ENCODE measurements at regions not wholly inside any gene's neighbourhood (a gene's known extent, or its start where the extent isn't known, plus 50 kb on each side); places are given as distances from the start of the nearest gene placed in this dataset.
A peak's percentile ranks its signal among the peaks of the same experiment; 100 is the strongest.

- DNase-seq (ENCODE audit: low read depth): no peak
- no peak overlapping the region for H3K4me3 ChIP-seq (ENCODE audit: low read depth, low read length)
- H3K36me3 ChIP-seq (ENCODE audit: control insufficient read depth, insufficient read depth, low read length): no peaks in the 10 kb centered on the region
- no peaks in the 10 kb centered on the region for H3K27me3 ChIP-seq (ENCODE audit: control insufficient read depth, insufficient read depth, low read length)
- TF ChIP-seq, protein P1, sequence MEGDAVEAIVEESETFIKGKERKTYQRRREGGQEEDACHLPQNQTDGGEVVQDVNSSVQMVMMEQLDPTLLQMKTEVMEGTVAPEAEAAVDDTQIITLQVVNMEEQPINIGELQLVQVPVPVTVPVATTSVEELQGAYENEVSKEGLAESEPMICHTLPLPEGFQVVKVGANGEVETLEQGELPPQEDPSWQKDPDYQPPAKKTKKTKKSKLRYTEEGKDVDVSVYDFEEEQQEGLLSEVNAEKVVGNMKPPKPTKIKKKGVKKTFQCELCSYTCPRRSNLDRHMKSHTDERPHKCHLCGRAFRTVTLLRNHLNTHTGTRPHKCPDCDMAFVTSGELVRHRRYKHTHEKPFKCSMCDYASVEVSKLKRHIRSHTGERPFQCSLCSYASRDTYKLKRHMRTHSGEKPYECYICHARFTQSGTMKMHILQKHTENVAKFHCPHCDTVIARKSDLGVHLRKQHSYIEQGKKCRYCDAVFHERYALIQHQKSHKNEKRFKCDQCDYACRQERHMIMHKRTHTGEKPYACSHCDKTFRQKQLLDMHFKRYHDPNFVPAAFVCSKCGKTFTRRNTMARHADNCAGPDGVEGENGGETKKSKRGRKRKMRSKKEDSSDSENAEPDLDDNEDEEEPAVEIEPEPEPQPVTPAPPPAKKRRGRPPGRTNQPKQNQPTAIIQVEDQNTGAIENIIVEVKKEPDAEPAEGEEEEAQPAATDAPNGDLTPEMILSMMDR (IDR thresholded peaks at IDR 0.05; ENCODE audit: insufficient read depth, low read length, poor library complexity, severe bottlenecking): no peak
These were observed 62.3 kb upstream of the CTBP2 start for GRCh38 chr10:125222515-125223308.

GRCh38 chr10:125221716-125222115 is 61.4 kb upstream of the CTBP2 start:
- Histone ChIP-seq H3K27me3 (ENCODE audit: control insufficient read depth, insufficient read depth, low read length) (no peaks in the 10 kb centered on the region), H3K4me3 (ENCODE audit: low read depth, low read length) (no peak overlapping the region), H3K36me3 (ENCODE audit: control insufficient read depth, insufficient read depth, low read length) (no peaks in the 10 kb centered on the region)
- TF ChIP-seq, protein P1 (IDR thresholded peaks at IDR 0.05; ENCODE audit: insufficient read depth, low read length, poor library complexity, severe bottlenecking): no peak
- no peak for DNase-seq (ENCODE audit: low read depth)

DNA sequence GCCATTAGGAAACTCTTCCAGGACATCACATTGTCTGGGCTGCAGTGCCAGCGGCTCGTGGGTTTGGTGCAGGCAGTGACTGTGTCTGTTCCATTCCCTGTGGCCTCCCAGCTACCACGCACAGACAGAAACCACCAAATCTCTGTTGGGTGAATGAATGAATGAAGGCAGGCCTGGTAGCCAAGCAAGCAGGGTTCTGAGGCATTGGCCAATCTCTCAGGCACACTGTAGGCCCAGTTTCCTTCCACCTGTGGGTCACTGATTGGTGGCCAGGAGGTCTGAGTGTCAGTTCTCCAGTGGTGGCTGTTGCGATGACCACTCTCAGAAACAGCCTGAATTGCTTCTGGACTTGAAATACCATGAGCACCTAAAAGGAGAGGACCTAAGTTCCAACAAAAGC is 59.4 kb upstream of the CTBP2 start:
- Histone ChIP-seq H3K36me3 (ENCODE audit: control insufficient read depth, insufficient read depth, low read length) (no peaks in the 10 kb centered on the region), H3K4me3 (ENCODE audit: low read depth, low read length) (no peak overlapping the region), H3K27me3 (ENCODE audit: control insufficient read depth, insufficient read depth, low read length) (no peaks in the 10 kb centered on the region)
- TF ChIP-seq, protein P1 (IDR thresholded peaks at IDR 0.05; ENCODE audit: insufficient read depth, low read length, poor library complexity, severe bottlenecking): no peak
- DNase-seq (ENCODE audit: low read depth): no peak

DNA sequence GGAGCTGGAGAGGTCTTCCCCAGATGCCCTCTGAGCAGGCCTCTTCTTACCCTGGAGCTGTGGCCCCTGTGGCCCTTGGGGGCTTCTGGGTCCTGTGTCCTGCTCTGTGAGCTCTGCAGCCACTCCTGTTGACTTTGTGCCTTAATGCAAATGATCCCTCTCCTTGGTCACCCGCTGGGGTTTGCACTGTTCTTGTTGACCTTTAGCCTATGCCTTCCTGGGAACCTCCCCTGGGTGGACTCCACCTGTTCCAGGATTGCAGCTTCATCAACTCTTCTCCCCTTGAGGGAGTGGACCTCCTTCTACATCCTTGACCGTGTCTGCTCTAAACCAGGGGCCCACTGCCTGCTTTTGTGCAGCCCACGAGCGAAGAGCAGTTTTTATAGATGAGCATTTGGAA is 58.6 kb upstream of the CTBP2 start:
- DNase-seq (ENCODE audit: low read depth): no peak

GRCh38 chr10:125217990-125218675 is 57.8 kb upstream of the CTBP2 start:
- Histone ChIP-seq H3K36me3 (ENCODE audit: control insufficient read depth, insufficient read depth, low read length) (no peaks in the 10 kb centered on the region), H3K27me3 (ENCODE audit: control insufficient read depth, insufficient read depth, low read length) (no peaks in the 10 kb centered on the region), H3K4me3 (ENCODE audit: low read depth, low read length) (no peak overlapping the region)
- no peak for DNase-seq (ENCODE audit: low read depth)
- TF ChIP-seq, protein P1 (IDR thresholded peaks at IDR 0.05; ENCODE audit: insufficient read depth, low read length, poor library complexity, severe bottlenecking): peak; percentile 7

More for the DNA sequence above, 58.6 kb upstream of the CTBP2 start:
- H3K4me3 ChIP-seq (ENCODE audit: low read depth, low read length): no peak overlapping the region
- no peaks in the 10 kb centered on the region for H3K27me3 ChIP-seq (ENCODE audit: control insufficient read depth, insufficient read depth, low read length)
- TF ChIP-seq, protein P1 (IDR thresholded peaks at IDR 0.05; ENCODE audit: insufficient read depth, low read length, poor library complexity, severe bottlenecking): no peak
- no peaks in the 10 kb centered on the region for H3K36me3 ChIP-seq (ENCODE audit: control insufficient read depth, insufficient read depth, low read length)

All from kidney epithelial cell (primary cell).